HG02678 (cell line): ENCODE measurements at regions not wholly inside any gene's neighbourhood (a gene's known extent, or its start where the extent isn't known, plus 50 kb on each side); places are given as distances from the start of the nearest gene placed in this dataset.
"Not testable (repeated sequence)": the region's sequence is repeated elsewhere in the genome, so short reads cannot be mapped to it uniquely, and the experiment has no call there.

Source experiments
- ATAC-seq: cut with Tn5 transposase; IDR thresholded peaks from one replicate; pipeline ENCODE4 v1.9.1; 2021; ENCODE audit warnings: mild to moderate bottlenecking, moderate library complexity; ENCODE audit not compliant: unreplicated experiment

- no peak for ATAC-seq
Measured at GRCh38 chr1:208681878-208682663, 437.9 kb upstream of the PLXNA2 start.

- no peak for ATAC-seq
Measured at GRCh38 chr1:208682664-208683013, 438.5 kb upstream of the PLXNA2 start.

- ATAC-seq = no peak
Measured at GRCh38 chr1:208683141-208683540, 439.0 kb upstream of the PLXNA2 start.

GRCh38 chr1:208684192-208684591 lies 440.0 kb upstream of the PLXNA2 start:
- no peak for ATAC-seq

- ATAC-seq = no peak
Measured at GRCh38 chr1:208686592-208686991, 442.4 kb upstream of the PLXNA2 start.

GRCh38 chr1:208688656-208689315 lies 444.6 kb upstream of the PLXNA2 start:
- ATAC-seq = no peak

GRCh38 chr1:208691012-208691411 lies 446.8 kb upstream of the PLXNA2 start:
- ATAC-seq = no peak

GRCh38 chr1:208709981-208710380 lies 465.8 kb upstream of the PLXNA2 start:
- ATAC-seq = no peak

GRCh38 chr1:208714323-208714722 lies 470.1 kb upstream of the PLXNA2 start:
- no peak for ATAC-seq

- no peak for ATAC-seq
Measured at GRCh38 chr1:208717525-208717924, 473.3 kb upstream of the PLXNA2 start.

- no peak for ATAC-seq
Measured at GRCh38 chr1:208722592-208722991, 478.4 kb upstream of the PLXNA2 start.

GRCh38 chr1:208724079-208724478 lies 479.9 kb upstream of the PLXNA2 start:
- no peak for ATAC-seq

GRCh38 chr1:208728815-208729214 lies 484.6 kb upstream of the PLXNA2 start:
- ATAC-seq = no peak

GRCh38 chr1:208731981-208732821 lies 488.0 kb upstream of the PLXNA2 start:
- peak; percentile 93 for ATAC-seq

- no peak for ATAC-seq
Measured at GRCh38 chr1:208737161-208737560, 493.0 kb upstream of the PLXNA2 start.

GRCh38 chr1:208737922-208738321 lies 493.7 kb upstream of the PLXNA2 start:
- ATAC-seq = peak; percentile 92

GRCh38 chr1:208739636-208740035 lies 495.5 kb upstream of the PLXNA2 start:
- ATAC-seq = not testable (repeated sequence)

- ATAC-seq = no peak
Measured at GRCh38 chr1:208741296-208741695, 497.1 kb upstream of the PLXNA2 start.

- ATAC-seq = no peak
Measured at GRCh38 chr1:208743361-208743760, 499.2 kb upstream of the PLXNA2 start.

- ATAC-seq = no peak
Measured at GRCh38 chr1:208747979-208748378, 503.8 kb upstream of the PLXNA2 start.

- ATAC-seq = no peak
Measured at GRCh38 chr1:208748387-208749165, 504.4 kb upstream of the PLXNA2 start.
